GM12872 (cell line): ENCODE measurements at regions not wholly inside any gene's neighbourhood (a gene's known extent, or its start where the extent isn't known, plus 50 kb on each side); places are given as distances from the start of the nearest gene placed in this dataset.

Experiments
- TF ChIP-seq, protein P1 (sequence below): IDR thresholded peaks from 3 replicates; pipeline ENCODE4 v1.5.1; 2011; ENCODE audit warnings: low read depth, mild to moderate bottlenecking, low read length, moderate library complexity; ENCODE audit not compliant: insufficient read depth

DNA sequence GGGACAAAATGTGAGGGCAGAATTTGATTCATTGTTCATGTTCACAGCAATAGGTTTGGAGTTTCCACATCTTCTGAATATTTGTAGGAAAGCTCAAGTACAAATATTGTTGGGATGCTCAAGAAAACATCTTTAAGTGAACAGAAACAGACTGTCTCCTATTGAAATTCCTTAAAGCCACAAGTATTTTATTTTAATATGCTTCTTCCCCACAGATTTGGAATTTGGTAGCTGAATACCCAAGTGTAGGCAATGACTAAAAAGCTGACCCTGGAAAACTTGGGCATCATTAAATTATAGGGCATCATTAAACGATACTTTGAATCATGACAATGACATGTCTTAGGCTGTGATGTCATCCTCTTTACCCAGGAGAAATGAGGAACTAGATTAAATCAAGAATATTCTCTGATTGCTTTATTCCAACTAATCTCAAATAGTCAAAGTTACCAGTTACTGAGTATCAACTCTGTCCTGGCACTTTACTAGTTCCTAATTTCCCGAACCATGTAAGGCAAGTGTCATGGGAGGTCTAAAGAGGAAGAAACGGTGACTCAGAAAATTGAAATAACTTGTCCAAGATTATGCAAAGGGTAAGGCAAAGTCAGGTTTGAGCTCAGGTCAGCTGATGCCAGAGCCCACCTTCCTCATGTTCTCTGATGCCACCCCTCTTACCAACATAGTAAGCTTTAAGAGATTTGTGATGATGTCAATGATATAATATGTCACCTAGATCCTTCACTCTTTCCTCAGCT lies 223.1 kb upstream of the LEF1 start:
- TF ChIP-seq, protein P1, sequence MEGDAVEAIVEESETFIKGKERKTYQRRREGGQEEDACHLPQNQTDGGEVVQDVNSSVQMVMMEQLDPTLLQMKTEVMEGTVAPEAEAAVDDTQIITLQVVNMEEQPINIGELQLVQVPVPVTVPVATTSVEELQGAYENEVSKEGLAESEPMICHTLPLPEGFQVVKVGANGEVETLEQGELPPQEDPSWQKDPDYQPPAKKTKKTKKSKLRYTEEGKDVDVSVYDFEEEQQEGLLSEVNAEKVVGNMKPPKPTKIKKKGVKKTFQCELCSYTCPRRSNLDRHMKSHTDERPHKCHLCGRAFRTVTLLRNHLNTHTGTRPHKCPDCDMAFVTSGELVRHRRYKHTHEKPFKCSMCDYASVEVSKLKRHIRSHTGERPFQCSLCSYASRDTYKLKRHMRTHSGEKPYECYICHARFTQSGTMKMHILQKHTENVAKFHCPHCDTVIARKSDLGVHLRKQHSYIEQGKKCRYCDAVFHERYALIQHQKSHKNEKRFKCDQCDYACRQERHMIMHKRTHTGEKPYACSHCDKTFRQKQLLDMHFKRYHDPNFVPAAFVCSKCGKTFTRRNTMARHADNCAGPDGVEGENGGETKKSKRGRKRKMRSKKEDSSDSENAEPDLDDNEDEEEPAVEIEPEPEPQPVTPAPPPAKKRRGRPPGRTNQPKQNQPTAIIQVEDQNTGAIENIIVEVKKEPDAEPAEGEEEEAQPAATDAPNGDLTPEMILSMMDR, result no peak

DNA sequence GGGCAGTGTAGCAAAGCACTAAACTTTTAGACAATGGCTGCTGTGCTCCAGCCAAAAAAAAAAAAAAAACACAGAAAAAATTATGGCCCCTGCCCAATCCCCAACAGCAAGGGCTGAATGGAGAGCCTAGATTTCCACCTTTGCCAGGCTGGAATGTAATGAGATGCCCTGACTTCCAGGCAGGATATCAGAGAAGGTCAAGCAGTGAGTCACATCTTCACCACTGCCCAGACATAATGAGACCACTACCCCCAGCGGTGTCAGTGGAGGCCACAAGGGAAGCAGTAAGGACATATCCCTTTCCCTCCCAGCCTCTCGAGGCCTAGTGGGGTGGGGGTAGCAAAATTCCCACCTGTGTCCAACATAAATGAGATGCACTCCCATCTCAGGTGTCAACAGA lies 216.3 kb upstream of the LEF1 start:
- TF ChIP-seq, protein P1, result no peak

GRCh38 chr4:108384544-108384943 lies 215.8 kb upstream of the LEF1 start:
- TF ChIP-seq, protein P1, result no peak

DNA sequence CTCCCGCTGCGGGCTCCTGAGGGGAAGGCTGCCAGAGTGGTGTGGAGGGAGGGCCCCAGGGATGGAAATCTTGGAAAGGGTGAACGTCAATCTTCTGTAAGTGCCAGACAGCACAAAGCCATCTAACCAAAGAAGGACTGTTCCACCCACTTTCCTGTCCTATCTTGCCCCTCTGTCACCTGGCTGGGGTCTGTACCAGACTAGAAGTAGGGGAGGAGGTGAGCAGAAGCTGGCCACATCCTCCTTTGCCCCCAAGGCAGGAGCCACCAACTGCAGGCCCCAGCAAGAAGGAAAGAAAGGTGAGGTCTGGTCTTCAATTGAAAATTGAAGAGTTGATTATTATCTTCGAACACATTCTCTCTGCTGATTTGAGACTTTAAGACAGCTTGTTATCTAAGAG lies 214.4 kb upstream of the LEF1 start:
- TF ChIP-seq, protein P1, result no peak

- TF ChIP-seq, protein P1, result no peak
Observed at GRCh38 chr4:108382751-108383150, 214.0 kb upstream of the LEF1 start.

- TF ChIP-seq, protein P1, result no peak
Observed at GRCh38 chr4:108378164-108378563, 209.4 kb upstream of the LEF1 start.

GRCh38 chr4:108377021-108377420 lies 208.3 kb upstream of the LEF1 start:
- TF ChIP-seq, protein P1, result no peak

DNA sequence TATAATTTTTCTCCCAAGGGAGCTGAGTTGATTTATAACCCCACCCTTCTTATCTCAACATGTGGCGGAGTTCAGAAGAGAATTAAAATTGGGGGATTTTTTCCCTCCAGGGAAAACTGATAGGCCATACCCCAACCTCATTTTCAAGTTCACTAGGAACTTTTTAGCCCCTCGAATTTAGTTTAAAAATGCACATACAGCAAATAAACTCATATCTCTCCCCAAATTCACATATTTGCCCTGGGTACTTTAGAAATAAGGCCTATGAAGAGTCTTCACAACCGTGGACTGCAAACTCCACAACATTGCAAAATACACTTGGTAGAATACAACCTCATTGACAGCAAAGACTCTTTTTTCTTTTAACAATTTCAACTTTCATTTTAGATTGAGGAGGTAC lies 206.7 kb upstream of the LEF1 start:
- TF ChIP-seq, protein P1, result no peak
